ENCODE measurements at regions not wholly inside any gene's neighbourhood (a gene's known extent, or its start where the extent isn't known, plus 50 kb on each side); places are given as distances from the start of the nearest gene placed in this dataset.
A peak's percentile ranks its signal among the peaks of the same experiment; 100 is the strongest.

DNA sequence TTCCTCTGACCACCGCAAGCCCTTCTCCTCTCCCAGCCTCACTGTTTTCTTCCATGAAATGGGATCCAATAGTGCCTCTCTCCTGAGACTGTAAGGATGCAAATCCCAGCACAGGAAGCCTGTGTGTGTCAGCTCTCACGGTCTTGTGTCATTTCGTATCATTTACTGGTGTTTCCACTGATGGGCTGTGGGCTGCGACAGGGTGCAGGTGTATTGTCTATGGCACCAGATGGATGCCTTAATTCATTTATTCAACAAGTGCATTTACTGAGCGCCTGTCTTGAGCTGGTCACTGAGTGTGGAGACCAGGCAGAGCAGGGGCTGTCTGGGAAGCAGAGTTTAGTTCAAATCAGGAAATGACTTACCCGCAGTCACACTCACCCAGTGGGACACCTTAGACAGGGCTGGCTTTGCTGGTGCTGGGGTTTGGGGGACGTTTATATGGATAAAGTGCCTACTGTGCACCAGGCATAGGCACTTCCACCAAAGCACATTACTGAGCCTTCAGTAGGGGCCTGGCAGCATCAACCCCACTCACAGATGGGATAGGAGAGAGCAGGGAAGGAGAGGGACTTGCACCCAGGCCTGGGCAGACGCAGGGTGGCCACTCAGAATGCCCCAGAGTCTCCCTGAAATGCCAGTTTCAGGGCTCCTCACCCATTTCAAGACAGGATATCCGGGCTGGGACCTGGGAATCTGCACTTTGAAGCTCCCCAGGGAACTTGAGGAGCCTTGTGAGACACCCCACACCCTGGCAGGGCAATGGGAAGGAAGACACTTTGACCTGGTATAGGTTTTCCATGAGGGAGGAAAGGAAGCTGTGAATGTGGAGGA lies 398.9 kb downstream of the MATN1 start:
- Histone ChIP-seq H3K27ac (ENCODE audit: low read depth, low read length) (no peak overlapping the region), H2AFZ (ENCODE audit: low read depth, low read length) (no peak overlapping the region), H3K36me3 (ENCODE audit: insufficient read depth, low read length) (no peaks in the 10 kb centered on the region), H3K4me3 (ENCODE audit: insufficient read depth, low read depth, low read length) (no peak overlapping the region), H3K27me3 (ENCODE audit: insufficient read depth, low read length) (peaks cover 7% of the 10 kb centered on the region), H3K9ac (ENCODE audit: low read length) (no peak overlapping the region), H3K79me2 (ENCODE audit: insufficient read depth, low read length) (no peaks in the 10 kb centered on the region), H3K9me3 (ENCODE audit: insufficient read depth, low read depth, low read length) (no peaks in the 10 kb centered on the region), H3K4me1 (ENCODE audit: insufficient read depth, low read length) (no peaks in the 10 kb centered on the region), H3K4me2 (ENCODE audit: low read length) (no peak overlapping the region), H4K20me1 (ENCODE audit: insufficient read depth, low read length) (no peaks in the 10 kb centered on the region)
- H3K27ac Mint-ChIP-seq (ENCODE audit: unreplicated experiment): peak overlapping the region; percentile 2
- H3K9me3 Mint-ChIP-seq (ENCODE audit: unreplicated experiment): no peaks in the 10 kb centered on the region
- FAIRE-seq: no peak
- peaks cover 58% of the 10 kb centered on the region for H3K27me3 Mint-ChIP-seq (ENCODE audit: low read depth, unreplicated experiment)
- peaks cover 3% of the 10 kb centered on the region for H3K4me1 Mint-ChIP-seq (ENCODE audit: low read depth, unreplicated experiment)
- no peak overlapping the region for H3K4me3 Mint-ChIP-seq (ENCODE audit: unreplicated experiment)
- TF ChIP-seq EZH2 (IDR thresholded peaks at IDR 0.05; ENCODE audit: insufficient read depth, low read length): no peak
- TF ChIP-seq CTCF (IDR thresholded peaks at IDR 0.05; ENCODE audit: insufficient read depth, low read depth, low read length): no peak
- peaks cover 3% of the 10 kb centered on the region for H3K36me3 Mint-ChIP-seq (ENCODE audit: low read depth, unreplicated experiment)
- DNase-seq (ENCODE audit: low read depth): no peak

DNA sequence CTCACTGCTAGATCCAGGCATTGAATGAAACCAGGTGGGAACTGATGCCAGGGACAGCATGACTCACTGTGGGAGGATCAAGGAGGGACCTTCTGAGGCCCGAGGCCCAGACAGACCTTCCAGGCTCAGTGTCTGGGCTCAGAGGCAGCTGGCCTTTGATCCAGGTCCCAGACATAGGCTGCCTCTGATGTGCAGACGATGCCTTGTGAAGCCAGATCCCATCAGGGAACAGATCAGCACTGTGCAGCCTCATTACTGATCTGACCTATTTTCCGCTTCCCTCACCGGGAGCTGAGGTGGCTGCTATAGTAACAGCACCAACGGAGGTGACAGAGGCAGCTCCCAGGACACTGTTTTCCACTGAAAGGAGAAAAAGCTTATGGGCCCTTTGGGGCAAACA lies 399.5 kb downstream of the MATN1 start:
- no peak for FAIRE-seq
- Mint-ChIP-seq H3K9me3 (ENCODE audit: unreplicated experiment) (no peaks in the 10 kb centered on the region), H3K27ac (ENCODE audit: unreplicated experiment) (no peak overlapping the region), H3K4me1 (ENCODE audit: low read depth, unreplicated experiment) (peaks cover 3% of the 10 kb centered on the region), H3K36me3 (ENCODE audit: low read depth, unreplicated experiment) (peaks cover 3% of the 10 kb centered on the region), H3K27me3 (ENCODE audit: low read depth, unreplicated experiment) (peaks cover 55% of the 10 kb centered on the region), H3K4me3 (ENCODE audit: unreplicated experiment) (no peak overlapping the region)
- no peaks in the 10 kb centered on the region for H4K20me1 ChIP-seq (ENCODE audit: insufficient read depth, low read length)
- no peaks in the 10 kb centered on the region for H3K79me2 ChIP-seq (ENCODE audit: insufficient read depth, low read length)
- no peak for DNase-seq (ENCODE audit: low read depth)
- no peak overlapping the region for H3K4me3 ChIP-seq (ENCODE audit: insufficient read depth, low read depth, low read length)
- H3K4me1 ChIP-seq (ENCODE audit: insufficient read depth, low read length): no peaks in the 10 kb centered on the region
- no peaks in the 10 kb centered on the region for H3K9me3 ChIP-seq (ENCODE audit: insufficient read depth, low read depth, low read length)
- no peak overlapping the region for H3K27ac ChIP-seq (ENCODE audit: low read depth, low read length)
- H3K27me3 ChIP-seq (ENCODE audit: insufficient read depth, low read length): peaks cover 9% of the 10 kb centered on the region
- TF ChIP-seq EZH2 (IDR thresholded peaks at IDR 0.05; ENCODE audit: insufficient read depth, low read length): no peak
- TF ChIP-seq CTCF (IDR thresholded peaks at IDR 0.05; ENCODE audit: insufficient read depth, low read depth, low read length): no peak
- no peak overlapping the region for H3K9ac ChIP-seq (ENCODE audit: low read length)
- H2AFZ ChIP-seq (ENCODE audit: low read depth, low read length): no peak overlapping the region
- H3K4me2 ChIP-seq (ENCODE audit: low read length): no peak overlapping the region
- H3K36me3 ChIP-seq (ENCODE audit: insufficient read depth, low read length): no peaks in the 10 kb centered on the region

GRCh38 chr1:30323352-30323751 lies 400.0 kb downstream of the MATN1 start:
- Mint-ChIP-seq H3K9me3 (ENCODE audit: unreplicated experiment) (no peaks in the 10 kb centered on the region), H3K27me3 (ENCODE audit: low read depth, unreplicated experiment) (peaks cover 54% of the 10 kb centered on the region), H3K4me1 (ENCODE audit: low read depth, unreplicated experiment) (peaks cover 3% of the 10 kb centered on the region), H3K4me3 (ENCODE audit: unreplicated experiment) (no peak overlapping the region), H3K27ac (ENCODE audit: unreplicated experiment) (no peak overlapping the region), H3K36me3 (ENCODE audit: low read depth, unreplicated experiment) (peaks cover 3% of the 10 kb centered on the region)
- Histone ChIP-seq H3K4me2 (ENCODE audit: low read length) (no peak overlapping the region), H4K20me1 (ENCODE audit: insufficient read depth, low read length) (no peaks in the 10 kb centered on the region), H3K4me1 (ENCODE audit: insufficient read depth, low read length) (no peaks in the 10 kb centered on the region), H3K36me3 (ENCODE audit: insufficient read depth, low read length) (no peaks in the 10 kb centered on the region), H2AFZ (ENCODE audit: low read depth, low read length) (no peak overlapping the region), H3K27me3 (ENCODE audit: insufficient read depth, low read length) (peaks cover 9% of the 10 kb centered on the region), H3K9me3 (ENCODE audit: insufficient read depth, low read depth, low read length) (no peaks in the 10 kb centered on the region), H3K4me3 (ENCODE audit: insufficient read depth, low read depth, low read length) (no peak overlapping the region), H3K27ac (ENCODE audit: low read depth, low read length) (no peak overlapping the region), H3K9ac (ENCODE audit: low read length) (no peak overlapping the region), H3K79me2 (ENCODE audit: insufficient read depth, low read length) (no peaks in the 10 kb centered on the region)
- FAIRE-seq (no peak), DNase-seq (ENCODE audit: low read depth) (no peak)
- TF ChIP-seq EZH2 (IDR thresholded peaks at IDR 0.05; ENCODE audit: insufficient read depth, low read length) (no peak), CTCF (IDR thresholded peaks at IDR 0.05; ENCODE audit: insufficient read depth, low read depth, low read length) (no peak)
